ENCODE measurements at regions not wholly inside any gene's neighbourhood (a gene's known extent, or its start where the extent isn't known, plus 50 kb on each side); places are given as distances from the start of the nearest gene placed in this dataset.

- intact Hi-C loops (cut with DNase I): no loop called here
- no peak for DNase-seq (ENCODE audit: low spot score in 2 of 2)
- Histone ChIP-seq H3K9me3 (no peaks in the 10 kb centered on the region), H3K36me3 (no peaks in the 10 kb centered on the region), H3K27me3 (no peaks in the 10 kb centered on the region), H3K4me3 (no peak overlapping the region), H3K4me1 (no peaks in the 10 kb centered on the region), H3K27ac (no peak overlapping the region)
- no peak for TF ChIP-seq CTCF (IDR thresholded peaks at IDR 0.05)
Measured at GRCh38 chr15:69743091-69743490, 290.5 kb downstream of the RPLP1 start.

- Histone ChIP-seq H3K9me3 (no peaks in the 10 kb centered on the region), H3K27ac (no peak overlapping the region), H3K4me1 (no peaks in the 10 kb centered on the region), H3K36me3 (no peaks in the 10 kb centered on the region), H3K4me3 (no peak overlapping the region), H3K27me3 (no peaks in the 10 kb centered on the region)
- TF ChIP-seq CTCF (IDR thresholded peaks at IDR 0.05): no peak
- intact Hi-C loops (cut with DNase I): no loop called here
- no peak for DNase-seq (ENCODE audit: low spot score in 2 of 2)
Measured at GRCh38 chr15:69744391-69745162, 292.0 kb downstream of the RPLP1 start.

- DNase-seq (ENCODE audit: low spot score in 2 of 2): no peak
- no peak for TF ChIP-seq CTCF (IDR thresholded peaks at IDR 0.05)
- H3K4me3 ChIP-seq: no peak overlapping the region
- H3K9me3 ChIP-seq: no peaks in the 10 kb centered on the region
- H3K36me3 ChIP-seq: no peaks in the 10 kb centered on the region
- no peaks in the 10 kb centered on the region for H3K4me1 ChIP-seq
- H3K27me3 ChIP-seq: no peaks in the 10 kb centered on the region
- intact Hi-C loops (cut with DNase I): no loop called here
- no peak overlapping the region for H3K27ac ChIP-seq
Measured at GRCh38 chr15:69747193-69747592, 294.6 kb downstream of the RPLP1 start.

GRCh38 chr15:69748131-69748530, 295.5 kb downstream of the RPLP1 start:
- Histone ChIP-seq H3K9me3 (no peaks in the 10 kb centered on the region), H3K27ac (no peak overlapping the region), H3K4me3 (no peak overlapping the region), H3K4me1 (no peaks in the 10 kb centered on the region), H3K27me3 (no peaks in the 10 kb centered on the region), H3K36me3 (no peaks in the 10 kb centered on the region)
- intact Hi-C loops (cut with DNase I): no loop called here
- DNase-seq (ENCODE audit: low spot score in 2 of 2): no peak
- no peak for TF ChIP-seq CTCF (IDR thresholded peaks at IDR 0.05)

- Histone ChIP-seq H3K27ac (no peak overlapping the region), H3K36me3 (no peaks in the 10 kb centered on the region), H3K4me3 (no peak overlapping the region), H3K27me3 (no peaks in the 10 kb centered on the region), H3K9me3 (peaks cover 0 to 4% of the 10 kb centered on the region in 2 donors), H3K4me1 (no peaks in the 10 kb centered on the region)
- intact Hi-C loops (cut with DNase I): no loop called here
- TF ChIP-seq CTCF (IDR thresholded peaks at IDR 0.05): no peak
- DNase-seq (ENCODE audit: low spot score in 2 of 2): no peak
Measured at GRCh38 chr15:69748576-69749185, 296.1 kb downstream of the RPLP1 start.
